Pancreas (tissue), 10 donors: ENCODE measurements at regions not wholly inside any gene's neighbourhood (a gene's known extent, or its start where the extent isn't known, plus 50 kb on each side); places are given as distances from the start of the nearest gene placed in this dataset.
"Not testable (repeated sequence)": the region's sequence is repeated elsewhere in the genome, so short reads cannot be mapped to it uniquely, and the experiment has no call there.

Experiments
- ATAC-seq, 4 donors: fragments of 200-7000 bp; cut with Tn5 transposase; one replicate each; pipeline versions ENCODE4 v1.8.0 to v1.9.1; 2020; ENCODE audit warnings: mild to moderate bottlenecking in 4 of 4, moderate library complexity in 4 of 4
- DNase-seq, 6 donors: peaks; one replicate each; pipeline ENCODE4 v3.0.0-alpha.2; 2020
- FAIRE-seq: peaks from 2 replicates; lab custom pipeline; 2012; peaks lifted over from hg19 to GRCh38; lab: Jason Lieb, UNC
- H3K27ac ChIP-seq, 4 donors: fragments of 200-600 bp; sonication (generic); 1 replicate in 3 of 4; 2 replicates in 1 of 4; pipeline versions ENCODE4 v1.5.0 to v1.8.0; 2020
- H3K27me3 ChIP-seq, 4 donors: fragments of 200-600 bp; one replicate each; pipeline ENCODE4 v1.8.0; 2021
- H3K36me3 ChIP-seq, 3 donors: fragments of 200-600 bp; sonication (generic) in 1 of 3; one replicate each; pipeline versions ENCODE4 v1.5.0 to v1.8.0; 2020 to 2021
- H3K4me1 ChIP-seq, 3 donors: fragments of 200-600 bp; one replicate each; pipeline ENCODE4 v1.8.0; 2021
- H3K4me3 ChIP-seq, 4 donors: fragments of 200-600 bp; sonication (generic) in 2 of 4; one replicate each; pipeline versions ENCODE4 v1.5.0 to v1.8.0; 2020 to 2021
- H3K9me3 ChIP-seq, 4 donors: fragments of 200-600 bp; one replicate each; pipeline ENCODE4 v1.8.0; 2021
- CTCF ChIP-seq, 4 donors: fragments of 200-600 bp; sonication (generic) in 3 of 4; IDR thresholded peaks; one replicate each; pipeline versions ENCODE4 v1.5.0 to v1.8.0; 2021; ENCODE audit warnings: antibody characterized with exemption in 4 of 4
- WGBS, 2 donors: extraction: QIAGEN DNeasy Blood & Tissue Kit; methylation state at CpG; one replicate each; pipeline ENCODE4 v1.1.7; 2013; 5-methylcytosine and 5-hydroxymethylcytosine counted together
- intact Hi-C, 3 donors: fragments of 100-400 bp; cut with DNase I; formaldehyde crosslinking; loops; one replicate each; pipeline versions ENCODE4 v1.11.1 to v1.14.2; 2022
- donor health status: healthy with polysubstance abuse.
- donor health status: DM: no; HTN: no; CAD: no; lungs with moderate emphysema.
- donor health status: DM: no; HTN: no; CAD: no.
- donor health status: control.
- donor health status: control.
- donor health status: Bipolar disorder and iron deficiency.
- donor health status: DM: yes; HTN: yes; CAD: no.
- donor health status: DM: no; HTN: no; CAD: no.
- donor health status: DM: no; HTN: no; CAD: no.
- donor health status: DM: yes; HTN: yes; CAD: no.

DNA sequence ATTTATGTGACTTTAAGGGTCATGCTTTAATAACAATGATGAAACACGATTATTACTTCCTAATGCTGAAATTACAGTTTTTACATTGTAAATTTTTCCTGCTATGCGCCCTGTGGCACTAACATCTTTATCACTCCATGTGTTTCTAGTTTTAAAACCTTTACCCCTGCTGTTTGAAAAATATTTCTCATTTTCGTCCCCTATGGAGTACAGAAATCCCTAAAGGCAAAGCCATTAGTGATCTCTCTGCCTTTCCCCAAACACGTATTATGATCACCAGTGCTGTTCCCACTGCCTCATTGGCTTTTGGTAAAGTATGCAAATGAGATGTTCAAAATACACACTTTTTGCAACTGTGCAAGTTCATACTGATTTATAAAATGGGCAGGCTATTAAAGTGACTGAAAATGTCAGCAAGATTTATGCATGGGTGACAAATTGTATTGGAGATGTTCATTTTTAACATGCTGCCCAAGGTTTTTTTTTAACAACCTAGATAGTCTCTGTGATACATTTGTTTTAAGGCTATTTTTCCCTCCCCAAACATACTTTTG is 1468.2 kb upstream of the ACVR2A start:
- no peak for TF ChIP-seq CTCF (IDR thresholded peaks at IDR 0.05)
- H3K4me1 ChIP-seq, result no peaks in the 10 kb centered on the region
- FAIRE-seq (no peak), DNase-seq (no peak), ATAC-seq (no peak)
- 61 to 77% methylated on average over 4 of the region's 4 CpGs for WGBS, 2 donors
- no peak overlapping the region for H3K4me3 ChIP-seq
- intact Hi-C loops, result no loop called here
- H3K36me3 ChIP-seq, result no peaks in the 10 kb centered on the region
- no peaks in the 10 kb centered on the region for H3K9me3 ChIP-seq
- no peak overlapping the region for H3K27ac ChIP-seq
- no peaks in the 10 kb centered on the region for H3K27me3 ChIP-seq

GRCh38 chr2:146374505-146374904 is 1470.3 kb upstream of the ACVR2A start:
- H3K9me3 ChIP-seq, result no peaks in the 10 kb centered on the region
- 62 to 77% methylated on average over 1 of the region's 1 CpG for WGBS, 2 donors
- intact Hi-C loops, result no loop called here

GRCh38 chr2:146371364-146371763 is 1473.5 kb upstream of the ACVR2A start:
- H3K36me3 ChIP-seq, H3K9me3 ChIP-seq, H3K27me3 ChIP-seq, intact Hi-C loops, H3K4me3 ChIP-seq, FAIRE-seq, H3K27ac ChIP-seq, DNase-seq, H3K4me1 ChIP-seq, ATAC-seq: not testable (repeated sequence)
- WGBS, 2 donors, result 95 to 100% methylated on average over 1 of the region's 1 CpG

More at GRCh38 chr2:146374505-146374904, 1470.3 kb upstream of the ACVR2A start:
- ATAC-seq (no peak), DNase-seq (no peak), FAIRE-seq (no peak)
- Histone ChIP-seq H3K36me3 (no peaks in the 10 kb centered on the region), H3K4me1 (no peaks in the 10 kb centered on the region), H3K27ac (no peak overlapping the region), H3K27me3 (no peaks in the 10 kb centered on the region), H3K4me3 (no peak overlapping the region)
- no peak for TF ChIP-seq CTCF (IDR thresholded peaks at IDR 0.05)

DNA sequence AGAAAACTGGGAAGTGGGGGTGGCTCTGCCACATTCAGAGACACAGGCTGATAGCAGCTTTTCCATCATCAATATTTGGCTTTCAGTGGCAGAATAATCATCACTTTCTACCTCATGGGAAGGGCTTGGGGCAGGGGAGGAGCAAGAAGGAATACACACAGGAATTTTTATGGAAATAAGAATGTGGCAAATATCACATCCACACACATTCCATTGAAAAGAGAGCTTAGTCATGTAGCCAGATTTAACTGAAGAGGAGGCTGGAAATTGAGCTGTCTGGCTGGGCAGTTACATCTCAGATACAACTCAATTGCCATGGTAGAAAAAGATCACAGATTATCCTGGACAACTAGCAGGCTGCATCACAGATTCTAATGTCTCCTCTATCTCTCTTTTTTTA is 1474.0 kb upstream of the ACVR2A start:
- H3K9me3 ChIP-seq, result no peaks in the 10 kb centered on the region
- no peak overlapping the region for H3K27ac ChIP-seq
- FAIRE-seq (no peak), DNase-seq (no peak), ATAC-seq (no peak)
- no peak overlapping the region for H3K4me3 ChIP-seq
- TF ChIP-seq CTCF (IDR thresholded peaks at IDR 0.05), result no peak
- H3K36me3 ChIP-seq, result no peaks in the 10 kb centered on the region
- H3K27me3 ChIP-seq, result no peaks in the 10 kb centered on the region
- intact Hi-C loops, result no loop called here
- H3K4me1 ChIP-seq, result no peaks in the 10 kb centered on the region

- ATAC-seq, result no peak
- Histone ChIP-seq H3K4me3 (no peak overlapping the region), H3K27ac (no peak overlapping the region), H3K27me3 (no peaks in the 10 kb centered on the region), H3K9me3 (no peaks in the 10 kb centered on the region), H3K36me3 (no peaks in the 10 kb centered on the region), H3K4me1 (no peaks in the 10 kb centered on the region)
- FAIRE-seq, result no peak
- intact Hi-C loops, result no loop called here
- TF ChIP-seq CTCF (IDR thresholded peaks at IDR 0.05), result no peak
- DNase-seq, result no peak
Observed at GRCh38 chr2:146366276-146366675, 1478.6 kb upstream of the ACVR2A start.
